Upper lobe of left lung (tissue), 6 donors: ENCODE measurements at regions not wholly inside any gene's neighbourhood (a gene's known extent, or its start where the extent isn't known, plus 50 kb on each side); places are given as distances from the start of the nearest gene placed in this dataset.

ENCODE experiments used
- ATAC-seq, 2 donors: fragments of 200-7000 bp; cut with Tn5 transposase; one replicate each; pipeline ENCODE4 v1.9.1; 2022; ENCODE audit warnings: mild to moderate bottlenecking in 2 of 2, moderate library complexity in 2 of 2; ENCODE audit not compliant: low FRiP score in 2 of 2
- DNase-seq, 2 donors: peaks; one replicate each; pipeline ENCODE4 v3.0.0-alpha.2; 2019 to 2020
- H3K27ac ChIP-seq, 4 donors: fragments of 200-600 bp; sonication (generic); one replicate each; pipeline ENCODE4 v1.5.1; 2016 to 2019
- H3K27me3 ChIP-seq, 4 donors: fragments of 200-600 bp; sonication (generic); one replicate each; pipeline ENCODE4 v1.5.1; 2017 to 2019
- H3K36me3 ChIP-seq, 4 donors: fragments of 200-600 bp; sonication (generic); one replicate each; pipeline ENCODE4 v1.5.1; 2016 to 2019
- H3K4me1 ChIP-seq, 4 donors: fragments of 200-600 bp; sonication (generic); one replicate each; pipeline ENCODE4 v1.5.1; 2018 to 2019
- H3K4me3 ChIP-seq, 4 donors: fragments of 200-600 bp; sonication (generic); one replicate each; pipeline ENCODE4 v1.5.1; 2017 to 2019; ENCODE audit warnings: mild to moderate bottlenecking in 2 of 4, moderate library complexity in 1 of 4
- H3K9me3 ChIP-seq, 4 donors: fragments of 200-600 bp; sonication (generic); one replicate each; pipeline ENCODE4 v1.5.1; 2018 to 2019
- EP300 ChIP-seq, 4 donors: sonication (generic); formaldehyde crosslinking; IDR thresholded peaks; one replicate each; pipeline ENCODE4 v1.5.1; 2017; ENCODE audit warnings: antibody characterized with exemption in 4 of 4, control low read depth in 2 of 4
- POLR2A ChIP-seq, 4 donors: fragments of 450-650 bp; IDR thresholded peaks; one replicate each; pipeline ENCODE4 v1.5.1; 2016 to 2017; ENCODE audit warnings: antibody characterized with exemption in 4 of 4, mild to moderate bottlenecking in 2 of 4
- POLR2AphosphoS5 ChIP-seq, 2 donors: sonication (generic); formaldehyde crosslinking; IDR thresholded peaks; one replicate each; pipeline ENCODE4 v1.5.1; 2017; ENCODE audit warnings: antibody characterized with exemption in 2 of 2
- WGBS, 2 donors: methylation state at CpG; one replicate each; pipeline ENCODE4 v1.1.5; 2017 to 2018; 5-methylcytosine and 5-hydroxymethylcytosine counted together
- TF ChIP-seq, protein P1 (sequence below), 6 experiments: fragments of 450-650 bp in 4 of 6; fragments of 200-600 bp in 2 of 6; sonication (generic) in 2 of 6; IDR thresholded peaks; one replicate each; pipeline ENCODE4 v1.5.1; 2016 to 2019; ENCODE audit warnings: antibody characterized with exemption in 6 of 6
- donor health status: DM: no; HTN: no; CAD: no; lungs with moderate emphysema.
- donor health status: DM: no; HTN: yes; CAD: no; lungs with severe emphysema.

DNA sequence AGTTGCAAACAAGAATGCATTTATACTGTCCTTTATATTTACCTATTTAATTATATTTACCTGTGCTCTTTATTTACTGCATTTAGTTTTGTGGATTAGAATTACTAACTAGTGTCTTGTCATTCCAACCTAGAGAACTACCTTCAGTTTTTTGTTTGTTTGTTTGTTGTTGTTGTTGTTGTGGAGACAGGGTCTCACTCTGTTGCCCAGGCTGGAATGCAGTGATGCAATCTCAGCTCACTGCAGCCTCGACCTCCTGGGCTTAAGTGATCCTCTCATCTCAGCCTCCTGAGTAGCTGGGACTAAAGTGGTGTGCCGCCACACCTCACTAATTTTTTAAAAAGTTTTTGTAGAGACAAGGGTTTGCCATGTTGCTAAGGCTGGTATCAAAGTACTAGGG is 156.4 kb upstream of the AKR1E2 start:
- Histone ChIP-seq H3K4me1 (peaks cover 0 to under 1% (median 0%) of the 10 kb centered on the region in 4 donors), H3K27me3 (no peaks in the 10 kb centered on the region), H3K36me3 (no peaks in the 10 kb centered on the region), H3K27ac (no peak overlapping the region), H3K4me3 (no peak overlapping the region), H3K9me3 (no peaks in the 10 kb centered on the region)
- DNase-seq, result no peak
- WGBS, 2 donors, result 81 to 83% methylated on average over 2 of the region's 2 CpGs
- ATAC-seq, result no peak
- TF ChIP-seq POLR2AphosphoS5 (IDR thresholded peaks at IDR 0.05), result no peak
- no peak for TF ChIP-seq EP300 (IDR thresholded peaks at IDR 0.05)
- no peak for TF ChIP-seq POLR2A (IDR thresholded peaks at IDR 0.05)
- TF ChIP-seq, protein P1, sequence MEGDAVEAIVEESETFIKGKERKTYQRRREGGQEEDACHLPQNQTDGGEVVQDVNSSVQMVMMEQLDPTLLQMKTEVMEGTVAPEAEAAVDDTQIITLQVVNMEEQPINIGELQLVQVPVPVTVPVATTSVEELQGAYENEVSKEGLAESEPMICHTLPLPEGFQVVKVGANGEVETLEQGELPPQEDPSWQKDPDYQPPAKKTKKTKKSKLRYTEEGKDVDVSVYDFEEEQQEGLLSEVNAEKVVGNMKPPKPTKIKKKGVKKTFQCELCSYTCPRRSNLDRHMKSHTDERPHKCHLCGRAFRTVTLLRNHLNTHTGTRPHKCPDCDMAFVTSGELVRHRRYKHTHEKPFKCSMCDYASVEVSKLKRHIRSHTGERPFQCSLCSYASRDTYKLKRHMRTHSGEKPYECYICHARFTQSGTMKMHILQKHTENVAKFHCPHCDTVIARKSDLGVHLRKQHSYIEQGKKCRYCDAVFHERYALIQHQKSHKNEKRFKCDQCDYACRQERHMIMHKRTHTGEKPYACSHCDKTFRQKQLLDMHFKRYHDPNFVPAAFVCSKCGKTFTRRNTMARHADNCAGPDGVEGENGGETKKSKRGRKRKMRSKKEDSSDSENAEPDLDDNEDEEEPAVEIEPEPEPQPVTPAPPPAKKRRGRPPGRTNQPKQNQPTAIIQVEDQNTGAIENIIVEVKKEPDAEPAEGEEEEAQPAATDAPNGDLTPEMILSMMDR (IDR thresholded peaks at IDR 0.05), result no peak

DNA sequence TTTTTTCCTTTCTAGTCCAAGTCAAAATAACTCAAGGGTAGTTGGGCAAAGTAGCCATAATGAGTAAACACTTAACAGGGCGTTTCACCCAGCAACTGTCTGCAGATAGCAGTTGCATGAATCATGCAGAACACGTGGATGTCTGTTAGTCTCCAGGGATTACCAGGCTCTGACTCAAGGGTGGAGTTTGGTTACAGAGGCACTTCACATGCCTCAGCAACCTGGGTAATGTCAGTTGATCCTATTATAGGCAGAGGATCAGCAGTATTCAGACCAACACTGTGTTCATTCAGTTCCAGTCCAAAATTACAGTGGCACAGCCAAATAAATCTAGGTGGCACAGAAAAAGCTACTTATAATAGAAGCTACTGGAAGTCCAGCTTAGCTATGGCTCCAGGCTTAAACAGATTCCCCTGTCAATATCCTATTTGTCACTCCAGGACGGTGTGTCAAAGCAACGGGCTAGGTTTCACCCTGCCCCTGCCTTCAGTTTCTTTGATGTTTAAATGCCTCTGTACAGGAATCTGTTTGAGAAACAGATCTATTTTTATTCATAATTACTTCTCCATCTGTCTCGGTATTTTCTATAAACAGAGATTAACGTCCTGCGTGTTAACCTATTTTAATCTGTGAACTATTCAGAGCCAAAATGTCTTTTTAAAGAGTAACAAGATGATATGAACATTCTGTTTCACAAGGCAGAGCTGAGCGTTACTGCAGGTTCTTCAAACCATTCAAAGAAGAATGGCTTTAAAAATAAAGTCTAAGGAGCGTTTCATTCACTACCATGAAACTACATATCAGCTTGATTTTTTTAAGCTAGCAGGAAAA is 162.6 kb upstream of the AKR1E2 start:
- no peaks in the 10 kb centered on the region for H3K27me3 ChIP-seq
- 23 to 34% methylated on average over 9 of the region's 9 CpGs for WGBS, 2 donors
- H3K36me3 ChIP-seq, result no peaks in the 10 kb centered on the region
- peak; percentile 97 for ATAC-seq
- peak in 3 of 4 donors; percentile 53 to 99 (median 84) for TF ChIP-seq EP300 (IDR thresholded peaks at IDR 0.05)
- TF ChIP-seq, protein P1 (IDR thresholded peaks at IDR 0.05), result no peak
- peak; percentile 87 to 90 for TF ChIP-seq POLR2AphosphoS5 (IDR thresholded peaks at IDR 0.05)
- peak in 1 of 4 donors; percentile 46 for TF ChIP-seq POLR2A (IDR thresholded peaks at IDR 0.05)
- H3K27ac ChIP-seq, result peak overlapping the region; percentile 61 to 81 (median 74)
- peaks cover 16 to 38% (median 20%) of the 10 kb centered on the region in 4 donors for H3K4me1 ChIP-seq
- H3K9me3 ChIP-seq, result no peaks in the 10 kb centered on the region
- peak in 1 of 2 donors; percentile 89 for DNase-seq
- no peak overlapping the region for H3K4me3 ChIP-seq

DNA sequence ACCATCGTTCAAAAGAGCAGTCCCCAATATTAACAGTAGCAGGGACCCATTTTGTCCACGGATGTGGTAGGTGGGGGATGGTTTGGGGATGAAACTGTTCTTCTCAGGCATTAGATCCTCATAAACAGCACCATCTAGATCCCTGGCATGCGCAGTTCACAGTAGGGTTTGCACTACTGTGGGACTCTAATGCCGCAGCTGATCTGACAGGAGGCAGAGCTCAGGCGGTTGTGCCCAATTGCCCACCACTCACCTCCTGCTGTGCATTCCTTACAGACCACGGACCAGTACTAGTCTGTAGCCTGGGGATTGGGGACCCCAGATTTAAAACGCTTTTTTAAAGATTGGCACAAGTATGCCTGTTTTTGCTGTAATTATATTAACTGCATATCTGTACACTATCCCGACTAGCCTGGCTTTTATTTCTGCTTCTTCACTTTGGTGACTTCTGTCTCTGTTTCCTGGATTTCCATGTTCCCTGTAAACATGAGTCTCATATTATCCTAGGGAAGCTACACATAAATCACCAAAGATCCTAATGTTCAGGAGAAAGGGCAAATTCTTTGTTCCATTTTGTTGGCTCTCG is 163.3 kb upstream of the AKR1E2 start:
- Histone ChIP-seq H3K27ac (peak overlapping the region; percentile 61 to 81 (median 74)), H3K9me3 (no peaks in the 10 kb centered on the region), H3K36me3 (no peaks in the 10 kb centered on the region), H3K4me3 (no peak overlapping the region), H3K4me1 (peaks cover 16 to 38% (median 20%) of the 10 kb centered on the region in 4 donors), H3K27me3 (no peaks in the 10 kb centered on the region)
- TF ChIP-seq, protein P1 (IDR thresholded peaks at IDR 0.05), result no peak
- TF ChIP-seq POLR2AphosphoS5 (IDR thresholded peaks at IDR 0.05), result no peak
- TF ChIP-seq POLR2A (IDR thresholded peaks at IDR 0.05), result no peak
- TF ChIP-seq EP300 (IDR thresholded peaks at IDR 0.05), result no peak
- DNase-seq, result no peak
- ATAC-seq, result peak; percentile 58 to 63
- WGBS, 2 donors, result 75 to 79% methylated on average over 9 of the region's 9 CpGs

DNA sequence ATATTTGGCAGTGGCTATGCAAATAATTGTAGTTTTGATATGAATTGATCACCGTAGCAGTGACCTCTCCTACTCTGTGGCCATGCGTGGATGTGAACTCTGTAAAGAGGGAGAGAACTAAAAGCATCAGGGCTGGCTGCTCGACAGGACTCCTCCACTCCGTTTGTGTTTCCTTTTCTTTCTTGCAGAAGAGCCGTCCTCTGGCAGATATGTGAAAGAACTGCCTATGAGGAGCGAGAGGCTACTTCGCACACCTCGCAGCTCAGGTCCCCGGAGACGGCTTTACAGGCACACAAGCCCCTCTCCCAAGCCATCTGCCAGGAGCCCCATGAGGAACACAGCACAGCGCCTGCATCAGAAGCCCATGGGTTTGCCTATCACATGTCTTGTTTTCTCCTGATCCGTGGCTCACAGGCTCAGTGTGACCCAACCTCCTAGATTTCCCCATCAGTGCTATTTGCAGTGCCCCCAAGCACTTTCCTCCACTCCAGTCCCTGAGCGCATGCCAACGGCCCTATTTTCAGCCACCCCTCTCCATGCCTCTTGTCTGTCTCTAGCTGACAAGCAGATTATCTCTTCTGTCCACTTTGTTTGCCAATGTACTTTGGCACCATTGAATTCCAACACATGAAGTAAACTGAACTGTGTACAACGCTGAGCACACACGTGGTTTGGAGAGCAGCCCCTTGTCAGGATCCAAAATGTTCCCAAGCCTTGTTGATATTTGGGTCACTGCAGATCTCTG is 164.3 kb upstream of the AKR1E2 start:
- peaks cover 16 to 38% (median 20%) of the 10 kb centered on the region in 4 donors for H3K4me1 ChIP-seq
- no peaks in the 10 kb centered on the region for H3K9me3 ChIP-seq
- H3K27ac ChIP-seq, result peak overlapping the region; percentile 61 to 81 (median 74)
- H3K4me3 ChIP-seq, result no peak overlapping the region
- ATAC-seq (peak; percentile 6 to 59), DNase-seq (peak; percentile 16 to 55)
- no peaks in the 10 kb centered on the region for H3K36me3 ChIP-seq
- 54 to 65% methylated on average over 16 of the region's 16 CpGs for WGBS, 2 donors
- TF ChIP-seq POLR2AphosphoS5 (IDR thresholded peaks at IDR 0.05), result peak in 1 of 2 donors; percentile 36
- TF ChIP-seq, protein P1 (IDR thresholded peaks at IDR 0.05), result no peak
- TF ChIP-seq EP300 (IDR thresholded peaks at IDR 0.05), result peak in 2 of 4 donors; percentile 19 to 20
- TF ChIP-seq POLR2A (IDR thresholded peaks at IDR 0.05), result peak in 1 of 4 donors; percentile 21
- no peaks in the 10 kb centered on the region for H3K27me3 ChIP-seq
